Stomach (tissue), 8 donors: ENCODE measurements at regions not wholly inside any gene's neighbourhood (a gene's known extent, or its start where the extent isn't known, plus 50 kb on each side); places are given as distances from the start of the nearest gene placed in this dataset.
A peak's percentile ranks its signal among the peaks of the same experiment; 100 is the strongest.

Experiments used
- DNase-seq, 2 donors: peaks; one replicate each; pipeline versions ENCODE4 v3.0.0 to v3.0.0-alpha.2; 2013 to 2019
- H3K27ac ChIP-seq, 5 donors: fragments of 200-600 bp in 4 of 5; sonication (generic) in 4 of 5; one replicate each; pipeline ENCODE4 v1.5.1; 2013 to 2019; ENCODE audit warnings: mild to moderate bottlenecking in 1 of 5, moderate library complexity in 1 of 5
- H3K27me3 ChIP-seq, 3 donors: fragments of 200-600 bp; sonication (generic); one replicate each; pipeline ENCODE4 v1.5.1; 2017 to 2019; ENCODE audit warnings: mixed run types in 1 of 3
- H3K36me3 ChIP-seq, 4 donors: fragments of 200-600 bp; sonication (generic); 1 replicate in 3 of 4; 2 replicates in 1 of 4; pipeline ENCODE4 v1.5.1; 2016 to 2019
- H3K4me1 ChIP-seq, 4 donors: fragments of 200-600 bp; sonication (generic); one replicate each; pipeline ENCODE4 v1.5.1; 2016 to 2019
- H3K4me3 ChIP-seq, 4 donors: fragments of 200-600 bp; sonication (generic) in 3 of 4; one replicate each; pipeline ENCODE4 v1.5.1; 2016 to 2019; ENCODE audit warnings: mild to moderate bottlenecking in 1 of 4
- H3K9me3 ChIP-seq, 4 donors: fragments of 200-600 bp; sonication (generic); one replicate each; pipeline ENCODE4 v1.5.1; 2016 to 2019
- CTCF ChIP-seq, 7 experiments: fragments of 450-650 bp in 4 of 7; fragments of 200-600 bp in 3 of 7; sonication (generic) in 3 of 7; IDR thresholded peaks; one replicate each; pipeline ENCODE4 v1.5.1; 2016 to 2019; ENCODE audit warnings: antibody characterized with exemption in 7 of 7, control low read depth in 2 of 7, mild to moderate bottlenecking in 1 of 7
- EP300 ChIP-seq: sonication (generic); formaldehyde crosslinking; IDR thresholded peaks from one replicate; pipeline ENCODE4 v1.6.1; 2017; ENCODE audit warnings: antibody characterized with exemption
- POLR2A ChIP-seq, 4 donors: fragments of 450-650 bp; IDR thresholded peaks; one replicate each; pipeline ENCODE4 v1.6.1; 2016; ENCODE audit warnings: antibody characterized with exemption in 4 of 4, control low read depth in 2 of 4, mild to moderate bottlenecking in 1 of 4, moderate library complexity in 1 of 4
- POLR2AphosphoS5 ChIP-seq, 3 donors: sonication (generic); formaldehyde crosslinking; IDR thresholded peaks; one replicate each; pipeline ENCODE4 v1.6.1; 2016; ENCODE audit warnings: antibody characterized with exemption in 3 of 3
- WGBS, 5 donors: extraction: QIAGEN DNeasy Blood & Tissue Kit in 3 of 5; methylation state at CpG; one replicate each; pipeline versions ENCODE4 v1.1.5 to v1.1.7; 2013 to 2018; 5-methylcytosine and 5-hydroxymethylcytosine counted together
- intact Hi-C: fragments of 100-400 bp; cut with DNase I; formaldehyde crosslinking; loops from one replicate; pipeline ENCODE4 v1.15.1; 2023; ENCODE audit warnings: low total_unique reads
- donor health status: healthy with polysubstance abuse.
- donor health status: Bipolar disorder and iron deficiency.
- donor health status: healthy.

GRCh38 chr1:95504321-95504720 lies 270.3 kb downstream of the RWDD3 start:
- no peaks in the 10 kb centered on the region for H3K27me3 ChIP-seq
- H3K4me3 ChIP-seq = no peak overlapping the region
- no peaks in the 10 kb centered on the region for H3K36me3 ChIP-seq
- H3K27ac ChIP-seq = no peak overlapping the region
- no peaks in the 10 kb centered on the region for H3K9me3 ChIP-seq
- peak in 1 of 2 donors; percentile 8 for DNase-seq
- 61 to 75% (median 69%) methylated on average over 4 of the region's 4 CpGs for WGBS, 5 donors
- H3K4me1 ChIP-seq = no peaks in the 10 kb centered on the region
- intact Hi-C loops = no loop called here
- TF ChIP-seq EP300 (no peak), POLR2AphosphoS5 (IDR thresholded peaks at IDR 0.05) (no peak), POLR2A (IDR thresholded peaks at IDR 0.05) (no peak), CTCF (IDR thresholded peaks at IDR 0.05) (no peak)

- Histone ChIP-seq H3K27me3 (no peaks in the 10 kb centered on the region), H3K36me3 (no peaks in the 10 kb centered on the region), H3K27ac (no peak overlapping the region), H3K9me3 (no peaks in the 10 kb centered on the region), H3K4me1 (no peaks in the 10 kb centered on the region), H3K4me3 (no peak overlapping the region)
- intact Hi-C loops = no loop called here
- 90 to 97% (median 92%) methylated on average over 4 of the region's 4 CpGs for WGBS, 5 donors
- no peak for TF ChIP-seq EP300
- no peak for TF ChIP-seq CTCF (IDR thresholded peaks at IDR 0.05)
- TF ChIP-seq POLR2AphosphoS5 (IDR thresholded peaks at IDR 0.05) = no peak
- TF ChIP-seq POLR2A (IDR thresholded peaks at IDR 0.05) = no peak
- DNase-seq = no peak
Observed at GRCh38 chr1:95506736-95507414, 272.9 kb downstream of the RWDD3 start.

GRCh38 chr1:95509989-95510388 lies 276.0 kb downstream of the RWDD3 start:
- no peaks in the 10 kb centered on the region for H3K27me3 ChIP-seq
- H3K4me1 ChIP-seq = no peaks in the 10 kb centered on the region
- DNase-seq = no peak
- intact Hi-C loops = no loop called here
- H3K9me3 ChIP-seq = no peaks in the 10 kb centered on the region
- H3K27ac ChIP-seq = no peak overlapping the region
- no peak overlapping the region for H3K4me3 ChIP-seq
- whole genome bisulfite sequencing, 5 donors = 70 to 78% (median 71%) methylated on average over 8 of the region's 8 CpGs
- no peak for TF ChIP-seq POLR2AphosphoS5 (IDR thresholded peaks at IDR 0.05)
- TF ChIP-seq POLR2A (IDR thresholded peaks at IDR 0.05) = no peak
- no peak for TF ChIP-seq EP300
- no peak for TF ChIP-seq CTCF (IDR thresholded peaks at IDR 0.05)
- H3K36me3 ChIP-seq = no peaks in the 10 kb centered on the region

GRCh38 chr1:95512925-95513324 lies 278.9 kb downstream of the RWDD3 start:
- WGBS, 5 donors = 57 to 85% (median 79%) methylated on average over 1 of the region's 1 CpG
- DNase-seq = no peak
- H3K4me3 ChIP-seq = no peak overlapping the region
- no peaks in the 10 kb centered on the region for H3K4me1 ChIP-seq
- H3K27me3 ChIP-seq = no peaks in the 10 kb centered on the region
- intact Hi-C loops = no loop called here
- no peak for TF ChIP-seq CTCF (IDR thresholded peaks at IDR 0.05)
- no peak for TF ChIP-seq POLR2A (IDR thresholded peaks at IDR 0.05)
- no peak for TF ChIP-seq EP300
- no peak for TF ChIP-seq POLR2AphosphoS5 (IDR thresholded peaks at IDR 0.05)
- H3K9me3 ChIP-seq = peaks cover 0 to 10% (median 0%) of the 10 kb centered on the region in 4 donors
- H3K36me3 ChIP-seq = no peaks in the 10 kb centered on the region
- no peak overlapping the region for H3K27ac ChIP-seq
